Suprapubic skin (tissue), 3 donors: ENCODE measurements at regions not wholly inside any gene's neighbourhood (a gene's known extent, or its start where the extent isn't known, plus 50 kb on each side); places are given as distances from the start of the nearest gene placed in this dataset.

Source experiments
- EP300 ChIP-seq: sonication (generic); formaldehyde crosslinking; IDR thresholded peaks from one replicate; pipeline ENCODE4 v1.6.1; 2017; ENCODE audit warnings: antibody characterized with exemption
- POLR2A ChIP-seq, 2 donors: fragments of 450-650 bp; IDR thresholded peaks; one replicate each; pipeline ENCODE4 v1.6.1; 2017; ENCODE audit warnings: antibody characterized with exemption in 2 of 2, mild to moderate bottlenecking in 2 of 2, moderate library complexity in 2 of 2
- TF ChIP-seq, protein P1 (sequence below), 2 donors: fragments of 200-600 bp in 1 of 2; fragments of 450-650 bp in 1 of 2; sonication (generic) in 1 of 2; IDR thresholded peaks; one replicate each; pipeline ENCODE4 v1.5.1; 2016 to 2019; ENCODE audit warnings: antibody characterized with exemption in 2 of 2, mild to moderate bottlenecking in 1 of 2, moderate library complexity in 1 of 2

DNA sequence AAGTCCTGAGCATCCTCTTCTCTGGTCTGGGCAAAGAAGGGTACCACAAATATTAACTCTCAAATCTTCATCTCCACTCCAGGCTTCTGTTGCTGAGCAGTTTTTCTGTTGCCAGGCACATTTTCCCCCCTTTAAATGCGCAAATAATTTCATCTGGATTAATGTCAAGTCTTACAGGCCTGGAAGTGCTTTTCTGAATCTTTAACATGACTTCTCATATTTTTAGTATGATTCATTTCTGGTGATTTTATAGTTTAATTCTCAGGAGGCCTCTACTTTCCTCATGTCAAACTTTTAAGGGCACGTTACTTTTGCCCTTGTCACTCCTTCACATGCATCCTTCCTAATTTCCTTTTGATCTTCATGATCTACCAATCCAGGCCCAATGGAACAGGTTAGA lies 510.2 kb downstream of the METTL15 start:
- TF ChIP-seq, protein P1, sequence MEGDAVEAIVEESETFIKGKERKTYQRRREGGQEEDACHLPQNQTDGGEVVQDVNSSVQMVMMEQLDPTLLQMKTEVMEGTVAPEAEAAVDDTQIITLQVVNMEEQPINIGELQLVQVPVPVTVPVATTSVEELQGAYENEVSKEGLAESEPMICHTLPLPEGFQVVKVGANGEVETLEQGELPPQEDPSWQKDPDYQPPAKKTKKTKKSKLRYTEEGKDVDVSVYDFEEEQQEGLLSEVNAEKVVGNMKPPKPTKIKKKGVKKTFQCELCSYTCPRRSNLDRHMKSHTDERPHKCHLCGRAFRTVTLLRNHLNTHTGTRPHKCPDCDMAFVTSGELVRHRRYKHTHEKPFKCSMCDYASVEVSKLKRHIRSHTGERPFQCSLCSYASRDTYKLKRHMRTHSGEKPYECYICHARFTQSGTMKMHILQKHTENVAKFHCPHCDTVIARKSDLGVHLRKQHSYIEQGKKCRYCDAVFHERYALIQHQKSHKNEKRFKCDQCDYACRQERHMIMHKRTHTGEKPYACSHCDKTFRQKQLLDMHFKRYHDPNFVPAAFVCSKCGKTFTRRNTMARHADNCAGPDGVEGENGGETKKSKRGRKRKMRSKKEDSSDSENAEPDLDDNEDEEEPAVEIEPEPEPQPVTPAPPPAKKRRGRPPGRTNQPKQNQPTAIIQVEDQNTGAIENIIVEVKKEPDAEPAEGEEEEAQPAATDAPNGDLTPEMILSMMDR (IDR thresholded peaks at IDR 0.05), result no peak
- TF ChIP-seq EP300 (no peak), POLR2A (IDR thresholded peaks at IDR 0.05) (no peak)
